Ovary (tissue), 7 donors: ENCODE measurements at regions not wholly inside any gene's neighbourhood (a gene's known extent, or its start where the extent isn't known, plus 50 kb on each side); places are given as distances from the start of the nearest gene placed in this dataset.

Source experiments
- DNase-seq, 5 donors: peaks; one replicate each; pipeline ENCODE4 v3.0.0-alpha.2; 2019 to 2020
- H3K27ac ChIP-seq, 2 donors: fragments of 200-600 bp; one replicate each; pipeline versions ENCODE4 v1.5.1 to v1.8.0; 2019 to 2022
- H3K27me3 ChIP-seq: fragments of 200-600 bp; one replicate; pipeline ENCODE4 v1.8.0; 2022
- H3K36me3 ChIP-seq: fragments of 200-600 bp; sonication (generic); one replicate; pipeline ENCODE4 v1.5.1; 2019
- H3K4me1 ChIP-seq: one replicate; pipeline ENCODE4 v1.8.1; 2013; ENCODE audit warnings: mild to moderate bottlenecking, moderate library complexity; ENCODE audit not compliant: insufficient read depth
- H3K4me3 ChIP-seq: fragments of 200-600 bp; sonication (generic); one replicate; pipeline ENCODE4 v1.5.1; 2017
- H3K9me3 ChIP-seq, 2 donors: fragments of 200-600 bp in 1 of 2; sonication (generic) in 1 of 2; one replicate each; pipeline versions ENCODE4 v1.5.1 to v1.8.1; 2013 to 2019; ENCODE audit warnings: mild to moderate bottlenecking in 1 of 2, moderate library complexity in 1 of 2
- CTCF ChIP-seq, 3 donors: fragments of 450-650 bp in 2 of 3; fragments of 200-600 bp in 1 of 3; IDR thresholded peaks; one replicate each; pipeline versions ENCODE4 v1.5.1 to v1.8.0; 2016 to 2022; ENCODE audit warnings: antibody characterized with exemption in 3 of 3, mild to moderate bottlenecking in 1 of 3
- EP300 ChIP-seq: sonication (generic); formaldehyde crosslinking; IDR thresholded peaks from one replicate; pipeline ENCODE4 v1.6.1; 2017; ENCODE audit warnings: antibody characterized with exemption
- POLR2A ChIP-seq: fragments of 450-650 bp; IDR thresholded peaks from one replicate; pipeline ENCODE4 v1.6.1; 2017; ENCODE audit warnings: antibody characterized with exemption, mild to moderate bottlenecking, moderate library complexity
- WGBS, 3 donors: extraction: QIAGEN DNeasy Blood & Tissue Kit in 1 of 3; methylation state at CpG; one replicate each; pipeline versions ENCODE4 v1.1.5 to v1.1.7; 2013 to 2017; 5-methylcytosine and 5-hydroxymethylcytosine counted together
- intact Hi-C, 4 donors: fragments of 100-400 bp; cut with DNase I; formaldehyde crosslinking; loops; one replicate each; pipeline versions ENCODE4 v1.11.0 to v1.15.1; 2022 to 2023
- donor health status: DM: no; HTN: no; CAD: no; lungs with moderate emphysema.
- donor health status: DM: no; HTN: no; CAD: no.
- donor health status: Bipolar disorder and iron deficiency.
- donor health status: DM: no; HTN: no; CAD: no.
- donor health status: DM: yes; HTN: yes; CAD: no.

- Histone ChIP-seq H3K4me3 (no peak overlapping the region), H3K27ac (no peak overlapping the region), H3K4me1 (no peaks in the 10 kb centered on the region), H3K27me3 (no peaks in the 10 kb centered on the region), H3K9me3 (no peaks in the 10 kb centered on the region), H3K36me3 (no peaks in the 10 kb centered on the region)
- TF ChIP-seq POLR2A (no peak), CTCF (IDR thresholded peaks at IDR 0.05) (no peak), EP300 (no peak)
- no peak for DNase-seq
- intact Hi-C loops, result no loop called here
Observed at GRCh38 chr5:94031631-94032030, 290.2 kb upstream of the POU5F2 start.

DNA sequence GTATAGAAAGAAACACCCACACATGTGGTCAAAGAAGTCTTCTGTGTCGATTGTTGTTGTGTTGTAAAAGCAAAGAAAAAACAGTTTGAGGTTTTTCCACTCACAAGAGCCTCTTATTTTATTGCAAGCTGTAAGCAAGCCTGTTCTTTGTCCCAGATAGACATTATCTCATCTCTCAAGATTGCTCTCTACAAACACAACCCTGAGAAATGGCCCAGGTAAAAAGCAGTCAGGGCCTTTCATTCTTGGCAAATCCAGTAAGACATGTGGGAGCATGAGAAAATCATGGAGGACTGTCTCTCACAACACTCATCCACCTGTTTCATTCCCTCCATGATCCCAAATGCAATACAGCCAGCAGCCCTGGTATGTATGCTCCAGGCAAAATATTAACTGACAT lies 286.6 kb upstream of the POU5F2 start:
- Histone ChIP-seq H3K4me3 (no peak overlapping the region), H3K36me3 (no peaks in the 10 kb centered on the region), H3K27me3 (no peaks in the 10 kb centered on the region), H3K27ac (no peak overlapping the region), H3K9me3 (no peaks in the 10 kb centered on the region), H3K4me1 (no peaks in the 10 kb centered on the region)
- intact Hi-C loops, result no loop called here
- DNase-seq, result no peak
- WGBS, 3 donors, result 34 to 47% (median 46%) methylated on average over 1 of the region's 1 CpG
- TF ChIP-seq CTCF (IDR thresholded peaks at IDR 0.05) (no peak), EP300 (no peak), POLR2A (no peak)

DNA sequence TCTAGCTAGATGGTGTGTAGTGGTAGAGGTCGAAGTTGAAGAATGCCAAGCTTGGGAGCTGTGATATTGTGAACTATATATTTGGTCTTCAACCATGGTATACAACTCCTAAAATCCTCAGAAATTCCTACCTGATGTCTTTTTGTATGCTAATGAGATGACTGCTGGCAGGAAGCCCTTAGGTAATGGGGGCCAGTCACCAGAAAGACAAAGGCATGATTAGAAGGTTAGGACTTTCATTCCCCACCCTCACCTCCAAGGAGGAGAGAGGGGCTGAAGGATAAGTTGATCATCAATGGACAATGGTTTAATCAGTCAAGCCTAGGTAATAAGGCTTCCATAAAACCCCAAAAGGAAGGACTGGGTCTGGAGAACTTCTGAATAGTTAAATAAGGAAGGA lies 285.7 kb upstream of the POU5F2 start:
- WGBS, 3 donors, result 90 to 100% (median 97%) methylated on average over 1 of the region's 1 CpG
- intact Hi-C loops, result no loop called here

GRCh38 chr5:94025788-94026473 lies 284.5 kb upstream of the POU5F2 start:
- no peaks in the 10 kb centered on the region for H3K9me3 ChIP-seq
- TF ChIP-seq CTCF (IDR thresholded peaks at IDR 0.05), result no peak
- no peak for TF ChIP-seq EP300
- TF ChIP-seq POLR2A, result no peak
- no peaks in the 10 kb centered on the region for H3K27me3 ChIP-seq

More for the DNA sequence above, 285.7 kb upstream of the POU5F2 start:
- Histone ChIP-seq H3K4me1 (no peaks in the 10 kb centered on the region), H3K4me3 (no peak overlapping the region), H3K27me3 (no peaks in the 10 kb centered on the region), H3K27ac (no peak overlapping the region), H3K36me3 (no peaks in the 10 kb centered on the region), H3K9me3 (no peaks in the 10 kb centered on the region)
- DNase-seq, result no peak
- TF ChIP-seq EP300 (no peak), CTCF (IDR thresholded peaks at IDR 0.05) (no peak), POLR2A (no peak)

More at GRCh38 chr5:94025788-94026473, 284.5 kb upstream of the POU5F2 start:
- H3K4me1 ChIP-seq, result no peaks in the 10 kb centered on the region
- WGBS, 3 donors, result 93 to 95% (median 93%) methylated on average over 10 of the region's 10 CpGs
- intact Hi-C loops, result no loop called here
- no peak overlapping the region for H3K27ac ChIP-seq
- no peaks in the 10 kb centered on the region for H3K36me3 ChIP-seq
- DNase-seq, result no peak
- no peak overlapping the region for H3K4me3 ChIP-seq
